ENCODE measurements at regions not wholly inside any gene's neighbourhood (a gene's known extent, or its start where the extent isn't known, plus 50 kb on each side); places are given as distances from the start of the nearest gene placed in this dataset.

DNA sequence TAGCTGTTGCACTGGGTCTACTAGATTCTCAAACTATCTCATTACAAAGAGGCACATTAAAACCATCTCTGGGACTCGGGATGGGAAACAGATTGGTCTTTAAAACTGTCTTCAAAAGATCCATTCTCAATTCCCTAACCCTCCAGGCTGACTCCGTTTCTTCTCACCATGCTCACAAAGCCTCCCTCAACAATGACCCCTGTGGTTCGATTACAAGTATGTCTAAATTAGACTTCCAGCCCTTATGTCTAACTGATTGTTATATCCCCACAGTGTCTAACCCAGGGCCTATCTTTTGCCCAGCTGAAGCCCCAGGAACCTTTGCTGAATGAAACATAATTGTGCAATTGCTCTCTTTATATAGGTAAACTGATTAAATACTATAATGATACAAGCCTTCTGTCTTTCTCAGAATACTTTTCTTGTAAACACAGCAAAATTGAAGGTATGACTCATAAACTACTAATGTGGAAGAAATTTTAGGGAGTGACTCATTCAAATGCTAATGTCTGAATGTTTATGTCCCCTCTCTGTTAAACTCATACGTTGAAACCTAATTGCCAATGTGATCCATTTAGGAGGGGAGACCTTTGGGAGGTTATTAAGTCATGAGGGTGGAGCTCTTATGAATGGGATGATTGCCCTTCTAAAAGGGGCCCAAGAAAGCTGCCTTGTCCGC lies 65.6 kb upstream of the DAB1 start:
- TF ChIP-seq, protein P1, sequence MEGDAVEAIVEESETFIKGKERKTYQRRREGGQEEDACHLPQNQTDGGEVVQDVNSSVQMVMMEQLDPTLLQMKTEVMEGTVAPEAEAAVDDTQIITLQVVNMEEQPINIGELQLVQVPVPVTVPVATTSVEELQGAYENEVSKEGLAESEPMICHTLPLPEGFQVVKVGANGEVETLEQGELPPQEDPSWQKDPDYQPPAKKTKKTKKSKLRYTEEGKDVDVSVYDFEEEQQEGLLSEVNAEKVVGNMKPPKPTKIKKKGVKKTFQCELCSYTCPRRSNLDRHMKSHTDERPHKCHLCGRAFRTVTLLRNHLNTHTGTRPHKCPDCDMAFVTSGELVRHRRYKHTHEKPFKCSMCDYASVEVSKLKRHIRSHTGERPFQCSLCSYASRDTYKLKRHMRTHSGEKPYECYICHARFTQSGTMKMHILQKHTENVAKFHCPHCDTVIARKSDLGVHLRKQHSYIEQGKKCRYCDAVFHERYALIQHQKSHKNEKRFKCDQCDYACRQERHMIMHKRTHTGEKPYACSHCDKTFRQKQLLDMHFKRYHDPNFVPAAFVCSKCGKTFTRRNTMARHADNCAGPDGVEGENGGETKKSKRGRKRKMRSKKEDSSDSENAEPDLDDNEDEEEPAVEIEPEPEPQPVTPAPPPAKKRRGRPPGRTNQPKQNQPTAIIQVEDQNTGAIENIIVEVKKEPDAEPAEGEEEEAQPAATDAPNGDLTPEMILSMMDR (conservative IDR thresholded peaks at IDR 0.05 in 1 of 2, IDR thresholded peaks at IDR 0.05 in 1 of 2; ENCODE audit: extremely low read depth in 1 of 2, insufficient read depth in 1 of 2, low read depth in 1 of 2, low read length in 2 of 2): no peak
- no peak for TF ChIP-seq EZH2 (IDR thresholded peaks at IDR 0.05; ENCODE audit: borderline replicate concordance, low read length)

Measured in mammary epithelial cell (primary cell).